Astrocyte of the spinal cord (primary cell): ENCODE measurements at regions not wholly inside any gene's neighbourhood (a gene's known extent, or its start where the extent isn't known, plus 50 kb on each side); places are given as distances from the start of the nearest gene placed in this dataset.

Experiments used
- DNase-seq: peaks from one replicate; pipeline ENCODE4 v3.0.0; 2011; ENCODE audit warnings: low read depth, low spot score
- H3K4me3 ChIP-seq: 2 replicates; pipeline ENCODE4 v1.5.1; 2011; ENCODE audit warnings: low read depth, mild to moderate bottlenecking, low read length, moderate library complexity
- CTCF ChIP-seq: IDR thresholded peaks from 2 replicates; pipeline ENCODE4 v1.5.1; 2012; ENCODE audit warnings: low read depth, mild to moderate bottlenecking, low read length, inconsistent platforms
- in situ Hi-C: cut with HindIII; loops from 2 replicates; pipeline ENCODE4 v1.10.0; 2017; ENCODE audit warnings: low sequenced_read_pairs

GRCh38 chr1:209503196-209503595 lies 80.3 kb upstream of the CAMK1G start:
- no peak overlapping the region for H3K4me3 ChIP-seq
- no peak for TF ChIP-seq CTCF
- no peak for DNase-seq
- in situ Hi-C loops = no loop called here

- no peak for DNase-seq
- H3K4me3 ChIP-seq = no peak overlapping the region
- TF ChIP-seq CTCF = no peak
- in situ Hi-C loops = no loop called here
These were observed 78.9 kb upstream of the CAMK1G start for GRCh38 chr1:209504571-209504970.

GRCh38 chr1:209505044-209505443 lies 78.5 kb upstream of the CAMK1G start:
- in situ Hi-C loops = no loop called here
- H3K4me3 ChIP-seq = no peak overlapping the region
- DNase-seq = no peak
- no peak for TF ChIP-seq CTCF

GRCh38 chr1:209506101-209506500 lies 77.4 kb upstream of the CAMK1G start:
- no peak for TF ChIP-seq CTCF
- no peak for DNase-seq
- H3K4me3 ChIP-seq = no peak overlapping the region
- in situ Hi-C loops = no loop called here

- no peak for DNase-seq
- TF ChIP-seq CTCF = no peak
- in situ Hi-C loops = no loop called here
These were observed 74.5 kb upstream of the CAMK1G start for GRCh38 chr1:209509039-209509438.

GRCh38 chr1:209510063-209510462 lies 73.5 kb upstream of the CAMK1G start:
- TF ChIP-seq CTCF = no peak
- H3K4me3 ChIP-seq = no peak overlapping the region
- DNase-seq = no peak
- in situ Hi-C loops = no loop called here

More at GRCh38 chr1:209509039-209509438, 74.5 kb upstream of the CAMK1G start:
- H3K4me3 ChIP-seq = no peak overlapping the region

GRCh38 chr1:209511169-209511568 lies 72.3 kb upstream of the CAMK1G start:
- in situ Hi-C loops = no loop called here
- H3K4me3 ChIP-seq = no peak overlapping the region
- no peak for DNase-seq
- TF ChIP-seq CTCF = no peak
